Fibroblast of upper back skin (primary cell): ENCODE measurements at regions not wholly inside any gene's neighbourhood (a gene's known extent, or its start where the extent isn't known, plus 50 kb on each side); places are given as distances from the start of the nearest gene placed in this dataset.

Experiments
- DNase-seq: peaks from one replicate; pipeline ENCODE4 v3.0.0-alpha.2; 2013

DNA sequence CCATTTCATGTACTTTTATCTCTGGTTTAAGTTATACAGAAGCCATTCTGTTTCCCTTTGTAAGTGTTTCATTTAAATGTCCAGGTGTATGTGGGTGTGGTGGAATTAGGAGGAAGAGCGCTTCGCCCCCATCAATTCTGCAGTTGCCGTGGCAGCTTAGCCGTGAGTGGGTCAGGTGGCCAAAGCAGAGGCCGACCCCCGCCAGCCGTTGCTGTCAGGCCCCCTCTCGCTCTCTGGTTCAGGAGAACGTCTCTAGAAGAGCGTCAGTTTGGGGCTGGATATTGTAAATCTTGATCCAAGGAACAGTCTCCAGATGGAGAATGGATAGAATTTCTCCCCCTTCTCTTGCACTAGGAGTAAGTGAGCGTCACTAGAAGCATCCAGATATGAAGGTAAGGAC is 367.4 kb downstream of the FOXA2 start:
- DNase-seq: no peak

DNA sequence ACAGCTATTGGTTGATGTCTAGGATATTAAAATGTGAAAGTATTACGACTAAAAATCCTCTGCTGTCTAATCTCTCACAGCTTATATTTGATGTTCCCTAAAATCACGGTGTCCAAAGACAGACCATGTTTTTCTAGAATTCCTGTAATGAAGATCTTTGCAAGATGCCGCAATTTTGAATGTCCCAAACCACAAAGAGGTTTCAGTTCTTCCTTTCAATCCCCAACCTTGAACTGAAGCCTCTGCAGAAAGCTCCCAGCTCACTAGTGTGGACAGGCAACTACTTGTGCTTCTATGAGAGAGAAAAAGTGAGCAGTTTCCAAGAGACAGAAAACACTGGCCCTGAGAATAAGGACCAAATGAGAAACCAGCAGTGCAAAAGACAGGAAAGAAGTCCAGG is 370.1 kb downstream of the FOXA2 start:
- no peak for DNase-seq

DNA sequence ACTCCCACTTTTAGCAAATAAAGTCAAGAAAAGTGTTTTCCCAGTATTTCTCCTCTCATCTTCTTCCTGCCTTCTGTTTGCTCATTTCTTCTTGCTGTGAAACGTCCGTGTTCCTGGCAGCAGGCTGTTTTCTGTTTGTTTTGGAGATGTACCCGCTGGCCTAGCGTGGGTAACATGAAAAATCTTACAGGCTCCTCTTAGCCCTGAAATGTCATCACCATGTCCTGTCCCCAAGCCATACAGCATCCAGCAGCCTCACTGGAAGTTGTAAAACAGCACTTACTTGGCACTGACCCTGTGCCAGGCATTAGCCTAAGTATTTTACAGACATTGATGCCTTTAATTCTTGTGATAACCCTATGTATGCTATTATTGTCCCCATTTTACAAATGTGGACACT is 371.1 kb downstream of the FOXA2 start:
- DNase-seq: no peak

DNA sequence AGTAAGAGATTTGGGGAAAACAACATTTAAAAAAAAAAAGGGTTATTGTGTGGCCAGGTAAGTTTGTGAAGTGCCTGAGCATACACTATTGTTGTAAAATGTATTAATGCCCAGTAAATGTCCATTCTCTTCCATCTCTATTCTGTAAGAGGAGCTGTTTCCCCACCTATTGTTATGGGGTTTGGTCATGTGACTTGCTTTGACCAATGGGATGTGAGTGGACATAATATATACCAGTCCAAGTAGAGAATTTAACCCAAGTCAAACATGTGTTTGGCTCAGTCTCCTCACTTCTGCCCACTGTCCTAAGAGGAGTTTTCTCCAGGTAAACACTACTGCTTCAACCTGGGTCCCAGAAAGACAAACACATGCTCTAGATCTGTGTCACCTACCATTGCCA is 377.1 kb downstream of the FOXA2 start:
- no peak for DNase-seq

DNA sequence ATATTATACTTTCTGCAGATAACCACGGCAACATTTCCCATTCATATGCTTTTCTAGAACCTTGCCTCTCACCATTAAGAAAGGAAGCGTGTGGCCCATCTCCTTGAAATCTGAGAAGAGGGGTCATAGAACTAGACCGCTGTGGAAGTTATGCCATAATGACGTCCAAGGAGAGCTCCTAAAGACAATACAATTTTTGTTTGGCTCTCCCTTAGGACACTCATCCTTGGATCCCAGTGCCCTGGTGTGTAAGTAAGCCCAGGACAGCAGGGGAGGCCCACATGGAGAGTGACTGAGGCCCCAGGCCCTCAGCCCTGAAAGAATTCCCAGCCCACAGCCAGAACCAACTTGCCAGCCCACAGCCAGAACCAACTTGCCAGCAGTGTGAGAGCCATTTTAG is 379.6 kb downstream of the FOXA2 start:
- no peak for DNase-seq

DNA sequence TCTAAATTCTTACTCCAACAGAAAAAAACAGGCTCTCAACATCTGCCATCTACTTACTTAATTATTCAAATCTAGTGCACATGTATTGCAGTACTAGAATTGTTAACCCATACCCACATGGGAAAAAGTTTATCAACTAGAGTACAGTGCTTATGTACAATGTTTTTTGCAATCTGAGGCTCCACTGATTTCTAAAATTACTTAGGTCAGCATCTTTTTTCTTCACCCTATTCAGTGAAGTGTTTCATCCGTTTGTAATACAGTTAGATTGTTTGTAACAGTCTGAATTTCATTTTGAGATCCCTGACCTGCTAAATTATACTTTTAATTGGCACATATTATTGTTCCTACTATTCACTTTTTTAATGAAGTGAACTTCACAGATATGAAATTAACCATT is 402.2 kb downstream of the FOXA2 start:
- DNase-seq: no peak

DNA sequence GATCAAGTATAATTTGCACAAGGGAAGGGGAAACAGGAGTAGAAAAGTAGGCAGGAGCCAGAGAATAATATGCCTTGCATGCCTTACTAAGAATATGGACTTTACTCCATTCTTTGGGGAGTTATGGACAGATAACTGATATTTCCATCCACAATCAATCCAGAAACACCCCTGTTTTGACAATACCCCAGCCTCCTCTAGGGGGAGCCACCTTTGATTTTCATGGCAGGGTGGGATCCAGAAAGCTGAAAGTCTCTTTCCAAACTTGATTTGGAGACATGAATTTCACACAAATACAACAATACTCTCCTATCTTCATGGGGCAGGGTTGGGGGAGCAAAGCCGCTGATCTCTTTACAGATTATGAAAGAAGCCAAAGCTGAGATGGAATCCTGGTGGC is 404.1 kb downstream of the FOXA2 start:
- DNase-seq: no peak

DNA sequence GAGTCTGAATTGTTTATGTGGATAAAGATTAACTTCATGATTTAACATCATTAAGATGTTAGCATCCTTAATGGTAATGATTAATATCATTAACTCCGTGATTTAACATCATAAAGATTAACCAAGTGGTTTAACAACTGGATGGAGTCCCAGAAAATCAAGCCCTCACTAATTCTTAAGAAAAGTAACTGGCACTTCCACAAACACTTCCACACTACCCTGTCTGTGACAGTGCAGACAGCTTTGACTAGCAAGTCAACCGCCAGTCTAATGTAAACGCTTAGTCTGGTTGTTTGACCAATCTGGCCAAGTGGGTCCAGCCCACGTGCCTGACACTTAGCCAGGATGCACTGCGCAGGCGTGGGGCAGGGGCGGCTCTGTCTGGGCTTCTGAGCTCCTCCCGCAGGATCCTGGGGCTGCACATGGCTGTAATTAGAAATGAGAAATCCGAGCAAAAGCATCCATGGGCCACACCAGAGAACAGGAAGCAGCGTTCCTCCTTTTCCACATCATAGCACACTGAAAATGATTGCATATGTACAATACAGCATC is 424.2 kb downstream of the FOXA2 start:
- peak; percentile 1 for DNase-seq

DNA sequence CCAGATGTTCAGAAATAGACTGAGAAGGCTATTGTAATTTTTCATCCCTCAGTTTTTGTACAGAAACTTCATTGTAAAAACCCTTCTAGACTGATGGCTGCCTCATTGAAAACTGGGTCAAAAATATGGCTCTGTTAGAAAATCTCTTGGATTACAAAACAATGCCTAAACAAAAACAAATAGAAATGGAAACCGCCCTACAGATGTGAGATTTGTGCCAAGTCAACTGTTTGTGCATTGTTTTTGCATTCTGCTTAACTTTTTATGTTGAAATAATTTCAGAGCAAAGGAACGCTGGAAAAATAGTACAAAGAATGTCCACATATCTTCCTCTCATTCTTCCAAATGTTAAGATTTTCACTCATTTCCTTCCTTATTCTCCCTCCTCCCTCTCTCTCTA is 425.1 kb downstream of the FOXA2 start:
- no peak for DNase-seq

DNA sequence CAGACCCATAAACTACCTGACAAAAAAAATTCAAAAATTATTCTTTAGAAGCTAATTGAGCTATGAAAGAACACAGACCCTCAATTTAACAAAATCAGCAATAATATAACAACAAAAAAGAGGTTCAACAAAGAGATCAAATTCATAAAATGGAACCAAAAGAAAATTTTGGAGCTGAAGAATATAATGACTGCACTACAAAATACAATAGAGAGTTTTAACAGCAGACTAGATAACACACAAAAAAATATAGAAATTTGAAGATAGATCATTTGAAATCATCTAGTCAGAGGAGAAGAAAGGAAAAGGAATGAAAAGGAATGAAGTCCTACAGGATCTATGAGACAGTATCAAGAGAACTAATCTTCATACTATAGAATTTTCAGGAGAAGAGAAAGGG is 422.1 kb downstream of the PAX1 start:
- DNase-seq: no peak

DNA sequence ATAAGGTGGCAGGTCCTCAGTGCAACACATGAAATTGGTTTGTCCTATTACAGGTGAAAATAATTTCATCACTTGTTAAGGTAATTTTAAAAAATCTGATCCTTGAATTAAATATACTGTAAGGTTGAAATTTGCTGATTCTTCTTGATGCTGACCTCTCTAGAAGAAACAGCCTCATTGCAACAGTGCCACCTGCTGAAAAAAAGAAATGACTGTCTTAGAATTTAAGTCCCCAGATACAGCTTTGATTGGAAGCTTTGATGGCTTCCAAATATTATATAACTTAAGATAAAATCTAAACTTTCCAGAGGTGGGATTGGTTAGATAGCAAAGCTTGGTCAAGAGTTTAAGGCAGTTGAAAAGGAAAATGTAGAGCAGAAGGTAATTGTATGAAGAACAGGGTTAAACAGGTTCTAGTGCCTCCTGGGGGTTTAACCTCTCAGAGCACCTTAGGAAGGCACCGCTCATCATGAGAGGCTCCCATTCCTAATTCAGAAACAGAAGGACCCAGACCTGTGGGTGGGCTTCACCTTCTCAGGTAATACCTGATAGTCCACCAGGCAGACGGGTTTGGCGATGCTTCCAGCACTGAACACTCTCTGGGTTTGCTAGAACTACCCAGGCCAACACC is 401.0 kb downstream of the PAX1 start:
- peak; percentile 50 for DNase-seq

DNA sequence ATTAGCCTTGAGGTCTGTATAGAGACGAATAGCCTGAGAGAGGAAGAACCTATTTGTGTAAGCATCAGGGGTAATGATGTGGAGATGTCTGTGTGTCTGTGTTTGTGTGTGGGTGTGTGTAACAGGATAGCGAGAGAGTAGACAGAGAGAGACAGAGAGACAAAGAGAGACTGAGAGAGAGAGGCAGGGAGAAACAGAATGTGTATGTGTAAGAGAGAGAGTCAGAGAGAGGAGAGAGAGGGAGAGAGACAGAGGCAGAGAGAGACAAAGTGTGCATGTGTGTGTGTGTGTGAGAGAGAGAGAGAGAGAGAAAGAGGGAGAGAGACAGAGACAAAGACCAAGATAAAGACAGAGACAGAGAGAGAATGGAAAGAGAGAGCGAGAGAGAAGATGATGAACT is 396.1 kb downstream of the PAX1 start:
- DNase-seq: no peak

DNA sequence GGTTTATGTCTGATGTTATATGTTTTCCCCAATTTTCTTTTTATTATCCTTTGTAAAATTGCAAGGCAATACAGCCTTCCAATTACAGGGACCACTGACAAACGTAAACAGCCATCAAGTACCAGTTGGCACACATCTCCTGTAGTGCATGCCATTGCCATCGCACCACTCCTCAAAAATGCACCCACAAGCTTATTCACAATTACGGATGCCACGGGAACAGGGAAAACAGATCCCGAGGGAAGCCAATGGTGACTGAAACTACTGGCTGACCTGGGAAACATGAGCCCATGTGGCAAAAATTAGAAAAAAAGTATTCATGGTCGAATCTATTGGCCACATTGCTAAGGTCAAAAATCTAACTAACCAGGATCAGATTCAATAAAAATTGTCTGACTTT is 395.2 kb downstream of the PAX1 start:
- peak; percentile 3 for DNase-seq

DNA sequence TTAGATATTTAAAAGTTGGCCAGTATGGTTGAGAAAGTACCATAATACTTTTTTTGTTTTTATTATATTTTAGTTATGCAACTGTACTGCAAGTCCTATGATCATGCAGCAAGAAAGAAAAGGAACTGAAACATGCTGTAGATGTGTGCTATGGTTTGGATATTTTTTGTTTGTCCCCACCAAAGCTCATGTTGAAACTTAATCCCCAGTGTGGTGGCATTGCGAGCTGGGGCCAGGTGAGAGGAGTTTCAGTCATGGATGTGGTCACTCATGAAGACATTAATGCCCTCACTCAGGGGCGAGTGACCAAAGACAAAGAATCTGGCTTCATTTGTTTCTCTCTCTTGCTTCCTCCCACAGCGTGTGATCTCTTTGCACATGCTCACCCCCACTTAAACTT is 393.9 kb downstream of the PAX1 start:
- DNase-seq: no peak

DNA sequence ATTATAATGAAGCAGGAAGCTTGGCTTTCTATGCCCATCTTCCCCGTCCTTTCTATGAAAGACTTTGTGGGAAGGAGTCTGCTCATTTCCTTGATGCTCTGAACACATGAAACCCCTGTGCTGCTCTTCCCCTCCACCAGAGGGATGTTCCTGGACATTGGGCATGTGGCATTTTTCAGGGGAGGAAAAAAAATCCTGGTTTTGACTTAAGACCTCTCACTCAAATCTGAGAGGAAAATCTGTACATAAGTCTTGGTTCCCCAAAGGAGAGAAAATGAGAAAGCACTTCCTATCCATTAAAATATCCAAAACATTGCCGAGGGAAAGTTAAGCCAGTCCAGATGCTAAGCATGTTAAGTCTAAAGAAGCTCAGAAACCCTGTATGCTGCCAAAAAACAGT is 393.0 kb downstream of the PAX1 start:
- no peak for DNase-seq

DNA sequence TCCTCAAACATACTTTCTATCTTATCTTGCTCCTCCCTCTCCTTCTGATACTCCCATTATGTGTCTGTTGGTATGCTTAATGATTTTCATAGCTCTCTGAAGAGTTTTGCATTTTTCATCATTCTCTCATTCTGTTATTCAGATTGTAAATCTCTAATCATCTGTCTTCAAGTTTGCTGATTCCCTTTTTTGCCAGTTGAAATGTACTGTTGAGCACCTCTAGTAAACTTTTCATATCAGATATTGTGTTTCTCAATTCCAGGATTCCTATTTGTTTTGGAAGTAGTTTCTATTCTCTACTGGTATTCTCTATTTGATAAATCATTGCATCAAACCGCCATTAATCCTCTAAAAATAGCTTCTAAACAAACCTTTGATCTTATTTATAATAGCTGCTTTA is 387.7 kb downstream of the PAX1 start:
- no peak for DNase-seq

DNA sequence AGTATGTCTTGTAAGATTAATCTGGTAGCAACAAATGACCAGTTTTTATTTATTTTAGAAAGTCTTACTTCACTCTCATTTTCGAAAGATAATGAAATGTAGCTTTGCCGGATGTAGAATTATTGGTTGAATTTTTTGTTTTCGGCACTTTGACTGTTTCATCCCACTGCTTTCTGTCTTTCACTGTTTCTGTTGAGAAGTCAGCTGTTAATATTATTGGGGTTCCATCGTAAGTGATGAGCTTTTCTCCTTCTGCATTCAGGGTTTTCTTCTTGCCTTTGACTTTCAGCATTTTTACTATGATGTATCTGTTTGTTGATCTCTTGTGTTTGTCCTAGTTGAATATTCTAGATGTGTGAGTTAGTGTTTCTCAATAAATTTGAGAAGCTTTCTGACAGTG is 383.4 kb downstream of the PAX1 start:
- DNase-seq: no peak

DNA sequence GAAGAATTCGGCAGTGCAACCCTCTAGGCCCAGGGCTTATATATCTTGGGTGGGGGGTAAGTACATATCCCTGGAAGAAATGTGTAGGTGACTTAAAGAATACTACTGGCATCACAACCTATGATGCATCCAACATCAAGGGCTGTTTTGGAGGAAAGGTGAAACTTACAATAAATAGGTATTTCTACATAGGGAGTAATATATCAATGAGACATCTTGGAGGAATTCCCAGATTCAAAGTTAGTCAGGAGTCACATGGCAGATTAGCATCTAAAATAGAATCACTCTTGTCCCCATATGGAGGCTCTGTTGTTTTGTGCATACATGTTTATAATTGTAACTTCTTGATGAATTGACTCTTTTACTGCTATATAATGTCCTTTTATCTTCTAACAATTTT is 375.5 kb downstream of the PAX1 start:
- DNase-seq: peak; percentile 80

DNA sequence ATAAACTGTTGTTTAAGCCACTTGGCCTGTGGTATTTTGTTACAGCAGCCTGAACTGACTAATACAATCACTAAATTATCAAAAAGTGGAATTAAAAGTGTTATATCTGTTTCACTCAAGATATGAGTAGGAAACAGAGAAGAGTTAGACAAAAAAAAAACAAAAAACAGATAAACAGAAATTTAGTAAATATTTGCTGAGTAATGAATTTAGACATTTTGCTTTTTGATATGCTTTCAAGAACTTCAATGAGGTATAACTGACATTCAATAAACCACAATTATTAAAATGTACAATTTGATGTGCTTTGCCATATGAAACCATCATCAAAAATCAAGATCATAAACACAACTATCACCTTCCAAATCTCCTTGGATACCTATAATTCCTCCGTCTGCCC is 369.2 kb downstream of the PAX1 start:
- DNase-seq: no peak

DNA sequence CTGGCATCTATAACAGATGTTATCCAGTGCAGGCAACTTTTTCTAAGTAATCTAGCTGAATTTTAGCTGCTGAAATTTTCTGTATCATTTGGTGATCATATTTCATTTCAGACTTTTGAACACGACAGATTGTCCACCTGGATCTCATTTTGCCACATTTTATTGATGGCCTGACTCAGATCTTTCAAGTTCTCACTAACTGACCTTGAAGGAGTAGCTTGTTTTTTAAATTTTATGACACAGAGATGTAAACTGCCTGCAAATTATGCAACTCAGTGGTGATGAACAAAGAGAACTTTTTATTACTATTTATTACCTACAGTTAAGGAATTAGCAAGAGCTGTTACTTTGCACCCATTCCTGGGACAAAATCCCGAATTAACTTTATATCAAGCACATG is 366.4 kb downstream of the PAX1 start:
- peak; percentile 56 for DNase-seq

DNA sequence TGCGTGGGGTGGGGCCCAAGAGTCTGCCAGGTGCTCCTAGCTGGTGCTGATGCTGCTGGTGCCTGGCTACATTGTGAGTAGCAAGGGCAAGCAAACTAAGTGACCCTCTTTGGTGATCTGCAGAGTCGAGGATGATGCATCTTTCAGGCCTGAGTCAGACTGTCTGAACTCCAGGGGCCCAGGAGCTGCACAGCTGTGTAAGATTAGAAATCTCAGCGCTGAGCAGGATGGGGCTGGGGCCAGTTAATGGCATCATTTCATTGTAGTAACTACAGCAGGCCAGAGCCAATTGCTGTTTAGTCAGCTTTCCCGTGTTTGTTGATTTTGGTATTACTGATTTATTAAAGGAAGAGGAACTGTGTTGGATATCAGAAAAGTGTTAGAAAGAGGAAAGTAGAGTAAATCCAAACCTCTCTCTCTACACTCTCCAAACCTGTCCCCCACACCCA is 365.2 kb downstream of the PAX1 start:
- DNase-seq: peak; percentile 88

DNA sequence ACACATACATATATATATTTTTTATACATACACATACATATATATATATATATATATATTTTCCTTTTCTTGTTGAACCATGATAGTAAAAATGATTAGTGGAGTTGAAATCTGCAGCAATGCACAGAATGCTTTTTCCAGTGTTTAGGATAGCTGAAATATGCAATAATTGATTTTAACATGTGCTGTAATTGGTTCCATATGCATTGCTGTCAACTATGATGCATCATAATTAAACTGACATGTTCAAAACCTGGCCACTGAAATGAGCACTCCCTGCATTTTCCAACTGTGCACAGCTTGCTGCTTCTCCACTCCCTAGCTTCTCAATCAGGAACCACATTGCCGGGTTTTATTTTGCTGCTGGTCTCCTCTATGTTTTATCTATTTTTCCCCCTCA is 358.3 kb downstream of the PAX1 start:
- peak; percentile 52 for DNase-seq

DNA sequence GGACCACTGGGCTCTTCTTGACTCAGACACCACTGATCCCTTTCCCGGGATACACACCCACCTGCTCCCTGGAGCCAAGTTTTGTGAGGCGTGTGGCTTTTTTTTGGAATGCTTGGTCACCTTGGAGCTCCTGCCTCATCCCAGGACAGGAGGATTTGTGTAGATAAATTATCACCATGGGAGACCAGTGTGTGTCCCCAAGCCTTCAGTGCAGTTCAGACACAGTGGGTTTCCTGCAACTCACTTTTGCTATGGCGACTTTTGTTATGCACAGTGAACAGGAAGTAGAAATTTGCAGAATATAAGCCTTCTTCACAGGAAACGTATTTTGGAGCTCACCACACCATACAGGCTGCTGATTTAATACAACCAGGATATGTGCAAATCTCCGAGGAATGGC is 357.4 kb downstream of the PAX1 start:
- no peak for DNase-seq

DNA sequence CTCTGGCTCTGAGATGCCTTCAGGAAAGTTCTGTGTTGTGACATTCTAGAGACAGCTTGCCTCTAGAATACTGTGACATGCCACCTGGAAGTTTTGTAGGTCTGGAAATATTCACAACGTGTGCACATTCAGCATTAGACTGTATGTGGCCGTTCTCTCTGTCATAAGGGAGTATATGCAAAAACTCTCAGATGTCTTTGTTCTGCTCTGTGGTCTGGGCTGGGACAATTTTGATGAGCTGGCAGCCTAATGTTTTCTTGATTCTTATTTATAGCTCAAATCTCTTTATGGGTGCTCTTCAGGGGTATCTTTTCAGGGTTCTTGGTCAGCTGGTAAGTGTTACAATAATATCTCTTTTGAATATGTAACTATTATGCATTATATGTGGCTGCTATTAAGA is 355.1 kb downstream of the PAX1 start:
- no peak for DNase-seq

DNA sequence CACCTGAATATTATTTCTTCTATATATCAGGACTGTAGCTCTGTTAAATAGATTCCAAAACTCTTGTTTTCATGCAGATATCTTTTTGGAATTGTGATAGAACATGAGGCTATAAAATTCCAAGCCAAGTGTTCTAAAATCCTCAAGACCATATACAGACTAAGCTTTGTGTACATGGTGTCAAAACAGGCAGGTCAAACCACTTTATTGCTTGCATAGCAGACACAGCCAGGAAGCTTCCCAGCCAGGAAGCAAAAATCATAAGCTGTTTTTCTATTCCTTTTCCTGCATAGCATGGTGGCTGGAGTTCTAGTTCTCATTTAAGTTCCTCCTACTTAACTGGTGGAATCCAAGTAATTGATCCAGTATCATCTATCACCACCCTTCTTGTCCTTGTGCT is 353.3 kb downstream of the PAX1 start:
- DNase-seq: no peak

DNA sequence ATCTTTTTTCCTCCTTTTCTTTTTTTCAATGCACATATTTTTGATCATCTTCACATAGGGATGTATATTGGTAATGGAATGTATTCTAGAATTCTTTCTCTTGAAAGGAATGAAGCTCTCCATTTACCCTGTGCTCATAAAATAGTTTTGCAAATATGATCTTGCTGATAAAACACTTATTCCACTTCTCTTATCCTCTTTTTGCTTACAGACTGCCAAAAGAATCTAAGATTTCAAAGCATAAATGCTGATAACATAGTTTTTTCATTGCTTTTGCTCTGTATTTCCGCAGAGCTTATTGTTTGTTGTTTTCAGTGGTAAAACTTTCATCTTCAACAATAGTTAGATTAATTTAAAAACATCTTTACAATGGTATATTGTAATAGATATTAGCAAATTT is 350.5 kb downstream of the PAX1 start:
- DNase-seq: no peak
